GM06990 (cell line): ENCODE measurements at regions not wholly inside any gene's neighbourhood (a gene's known extent, or its start where the extent isn't known, plus 50 kb on each side); places are given as distances from the start of the nearest gene placed in this dataset.

ENCODE experiments used
- DNase-seq: peaks from one replicate; pipeline ENCODE4 v3.0.0-alpha.2; 2011; ENCODE audit not compliant: insufficient read length; ENCODE audit errors: extremely low read depth
- H3K27me3 ChIP-seq: replicated peaks from 2 replicates; pipeline ENCODE4 v1.6.0; 2011; ENCODE audit warnings: low read length; ENCODE audit not compliant: control insufficient read depth, insufficient read depth
- H3K36me3 ChIP-seq: 2 replicates; pipeline ENCODE4 v1.5.1; 2011; ENCODE audit warnings: low read length; ENCODE audit not compliant: control insufficient read depth, insufficient read depth
- H3K4me3 ChIP-seq: replicated peaks from 2 replicates; pipeline ENCODE4 v1.5.1; 2011; ENCODE audit warnings: low read depth, mild to moderate bottlenecking, control low read depth, low read length
- TF ChIP-seq, protein P1 (sequence below): IDR thresholded peaks from 2 replicates; pipeline ENCODE4 v1.5.1; 2011; ENCODE audit warnings: low read length, control low read depth, mild to moderate bottlenecking, inconsistent platforms; ENCODE audit not compliant: insufficient read depth, poor library complexity, severe bottlenecking

DNA sequence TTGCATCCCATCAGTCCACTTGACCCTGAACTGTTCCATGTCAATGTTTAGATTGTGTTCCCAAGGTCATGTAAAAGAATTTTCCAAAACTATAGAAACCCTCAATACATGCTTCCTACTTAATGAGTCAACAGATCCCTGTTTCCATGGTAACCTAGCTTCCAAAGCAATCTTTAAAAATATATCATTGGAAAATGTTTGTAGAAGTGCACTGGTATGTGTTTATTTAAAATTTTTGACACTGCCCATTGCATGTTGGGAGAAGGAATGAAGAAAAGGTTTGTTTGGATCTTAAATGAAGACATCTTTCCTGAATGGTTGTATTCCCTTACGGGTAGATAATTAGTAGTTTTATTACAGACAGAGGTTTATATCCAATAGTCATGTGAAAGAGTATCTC lies 345.3 kb downstream of the GABRG1 start:
- TF ChIP-seq, protein P1, sequence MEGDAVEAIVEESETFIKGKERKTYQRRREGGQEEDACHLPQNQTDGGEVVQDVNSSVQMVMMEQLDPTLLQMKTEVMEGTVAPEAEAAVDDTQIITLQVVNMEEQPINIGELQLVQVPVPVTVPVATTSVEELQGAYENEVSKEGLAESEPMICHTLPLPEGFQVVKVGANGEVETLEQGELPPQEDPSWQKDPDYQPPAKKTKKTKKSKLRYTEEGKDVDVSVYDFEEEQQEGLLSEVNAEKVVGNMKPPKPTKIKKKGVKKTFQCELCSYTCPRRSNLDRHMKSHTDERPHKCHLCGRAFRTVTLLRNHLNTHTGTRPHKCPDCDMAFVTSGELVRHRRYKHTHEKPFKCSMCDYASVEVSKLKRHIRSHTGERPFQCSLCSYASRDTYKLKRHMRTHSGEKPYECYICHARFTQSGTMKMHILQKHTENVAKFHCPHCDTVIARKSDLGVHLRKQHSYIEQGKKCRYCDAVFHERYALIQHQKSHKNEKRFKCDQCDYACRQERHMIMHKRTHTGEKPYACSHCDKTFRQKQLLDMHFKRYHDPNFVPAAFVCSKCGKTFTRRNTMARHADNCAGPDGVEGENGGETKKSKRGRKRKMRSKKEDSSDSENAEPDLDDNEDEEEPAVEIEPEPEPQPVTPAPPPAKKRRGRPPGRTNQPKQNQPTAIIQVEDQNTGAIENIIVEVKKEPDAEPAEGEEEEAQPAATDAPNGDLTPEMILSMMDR, result no peak
- Histone ChIP-seq H3K27me3 (no peaks in the 10 kb centered on the region), H3K4me3 (no peak overlapping the region), H3K36me3 (no peaks in the 10 kb centered on the region)
- no peak for DNase-seq

DNA sequence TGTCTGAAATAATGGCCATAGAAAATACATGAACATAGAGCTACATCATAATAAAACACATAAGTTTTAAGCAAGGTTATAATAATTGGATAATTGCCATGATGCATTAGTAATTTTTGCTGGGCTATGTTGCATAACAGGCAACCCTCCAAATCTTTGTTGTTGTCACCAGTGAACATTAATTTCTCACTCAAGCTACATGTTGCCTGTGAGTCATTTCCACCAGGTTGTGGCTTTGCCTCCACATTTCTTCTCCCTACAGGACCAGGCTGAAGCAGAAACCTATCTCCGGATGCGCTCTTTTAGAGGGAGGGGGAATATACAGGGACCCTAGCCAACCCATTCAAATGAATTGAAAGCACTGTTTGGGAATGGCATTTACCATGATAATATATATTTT lies 347.7 kb downstream of the GABRG1 start:
- TF ChIP-seq, protein P1, result no peak
- Histone ChIP-seq H3K36me3 (no peaks in the 10 kb centered on the region), H3K4me3 (no peak overlapping the region), H3K27me3 (no peaks in the 10 kb centered on the region)
- DNase-seq, result no peak

DNA sequence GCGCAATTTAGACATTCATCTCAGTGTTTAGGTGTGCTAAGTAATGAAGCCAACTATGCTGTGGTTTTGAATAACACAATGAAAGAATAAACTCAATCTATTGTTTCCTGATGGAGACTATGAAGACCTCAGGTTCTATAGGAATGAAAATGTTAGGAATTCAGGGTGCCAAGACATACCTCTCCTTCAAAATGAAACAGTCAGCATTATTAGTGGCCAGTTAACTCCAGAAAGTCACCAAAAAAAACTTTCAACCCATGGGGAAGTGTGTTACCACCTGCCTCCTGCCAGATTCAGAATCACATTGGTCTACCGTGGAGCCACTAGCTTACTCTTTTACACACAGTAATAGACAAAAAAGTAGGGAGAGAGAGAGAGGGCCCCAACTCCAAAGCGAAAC lies 352.9 kb downstream of the GABRG1 start:
- H3K36me3 ChIP-seq, result no peaks in the 10 kb centered on the region
- TF ChIP-seq, protein P1, result no peak
- no peaks in the 10 kb centered on the region for H3K27me3 ChIP-seq
- DNase-seq, result no peak
- H3K4me3 ChIP-seq, result no peak overlapping the region

DNA sequence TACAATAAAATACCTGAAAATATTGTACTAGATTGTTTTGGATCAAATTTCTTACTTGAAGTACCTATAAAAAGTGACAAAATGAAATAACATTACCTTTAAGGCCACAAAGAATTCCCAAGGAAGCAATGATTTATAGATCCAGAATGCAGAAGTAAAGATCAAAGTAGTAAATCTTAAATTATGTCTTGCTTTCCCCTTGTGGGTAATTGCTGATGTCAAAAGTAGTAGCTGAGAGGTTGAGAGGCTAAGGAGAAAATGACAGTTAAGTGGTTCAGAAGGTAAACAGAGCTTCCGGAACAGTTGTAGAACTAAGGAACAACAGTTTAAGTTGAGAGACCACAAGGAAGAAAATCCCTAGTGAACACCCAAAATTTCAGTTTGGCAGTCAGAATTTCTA lies 358.3 kb downstream of the GABRG1 start:
- no peak overlapping the region for H3K4me3 ChIP-seq
- no peaks in the 10 kb centered on the region for H3K36me3 ChIP-seq
- no peaks in the 10 kb centered on the region for H3K27me3 ChIP-seq
- TF ChIP-seq, protein P1, result no peak
- DNase-seq, result no peak

DNA sequence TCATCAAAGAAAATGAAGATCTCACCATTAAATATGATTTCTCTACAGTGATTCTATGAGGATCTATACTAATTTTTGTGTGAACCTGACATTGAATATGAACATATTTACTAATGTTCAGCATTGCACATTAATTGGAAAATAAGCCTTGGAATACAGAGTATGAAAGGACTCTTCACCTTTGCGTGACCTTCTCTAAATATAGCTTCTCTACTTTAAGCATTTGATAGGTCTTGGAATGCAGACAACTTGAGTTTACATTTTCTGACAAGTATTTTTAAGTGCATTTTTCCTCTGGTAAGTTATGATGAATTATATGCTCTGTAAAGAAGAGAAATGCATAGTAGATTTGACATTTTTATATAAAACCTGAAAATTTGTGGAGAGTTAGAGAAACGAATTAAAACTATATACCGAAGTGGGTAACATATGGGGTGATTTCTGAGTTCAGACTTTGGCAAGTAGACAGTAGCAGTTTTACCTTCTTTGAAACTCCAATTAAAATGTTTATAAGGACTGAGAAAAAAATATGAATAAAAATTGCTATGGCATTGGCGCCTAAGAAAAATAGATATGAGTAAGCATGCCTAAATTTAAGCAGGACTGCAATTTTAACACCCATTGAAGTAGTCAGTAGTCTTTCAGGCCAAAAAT lies 371.9 kb downstream of the GABRG1 start:
- no peak overlapping the region for H3K4me3 ChIP-seq
- H3K36me3 ChIP-seq, result no peaks in the 10 kb centered on the region

DNA sequence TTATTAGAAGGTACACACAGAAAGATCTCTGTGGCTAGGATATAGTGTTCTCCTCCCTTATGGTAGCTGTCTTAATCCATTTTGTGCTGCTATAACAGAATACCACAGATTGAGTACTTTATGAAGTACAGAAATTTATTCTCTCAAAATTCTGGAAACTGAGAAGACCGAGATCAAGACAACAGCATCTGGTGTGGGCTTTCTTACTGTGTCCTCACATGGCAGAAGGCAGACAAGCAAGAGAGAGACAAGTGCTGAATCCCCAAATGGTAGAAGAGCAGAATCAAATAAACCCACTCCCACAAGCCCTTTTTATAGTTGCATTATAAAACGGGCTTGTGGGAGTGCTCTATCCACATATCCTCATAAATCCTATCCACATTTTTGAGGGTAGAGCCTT lies 373.1 kb downstream of the GABRG1 start:
- H3K4me3 ChIP-seq, result no peak overlapping the region

More for the DNA sequence above, 371.9 kb downstream of the GABRG1 start:
- TF ChIP-seq, protein P1, result no peak
- H3K27me3 ChIP-seq, result no peaks in the 10 kb centered on the region
- DNase-seq, result no peak

More for the DNA sequence above, 373.1 kb downstream of the GABRG1 start:
- no peaks in the 10 kb centered on the region for H3K27me3 ChIP-seq
- no peaks in the 10 kb centered on the region for H3K36me3 ChIP-seq
- no peak for DNase-seq
- TF ChIP-seq, protein P1, result no peak
